ENCODE measurements at regions not wholly inside any gene's neighbourhood (a gene's known extent, or its start where the extent isn't known, plus 50 kb on each side); places are given as distances from the start of the nearest gene placed in this dataset.

DNA sequence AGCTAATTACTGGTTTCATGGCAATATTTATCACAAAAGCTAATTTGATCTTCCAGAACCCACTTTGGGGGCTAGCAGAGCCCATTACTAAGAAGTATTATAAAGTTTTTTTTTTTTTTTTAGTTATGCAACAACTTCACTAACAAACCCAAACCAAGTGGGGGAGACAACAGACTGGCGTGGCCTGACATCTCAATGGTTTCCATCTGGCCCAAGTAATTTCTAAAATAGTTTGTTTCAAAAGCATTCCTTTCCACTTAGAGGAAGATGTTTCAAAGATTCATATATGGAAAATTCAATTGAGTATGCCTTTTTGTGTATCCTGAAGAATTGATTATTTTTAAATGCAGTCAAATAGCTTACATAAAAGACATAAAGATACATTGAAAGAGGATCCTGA, 367.1 kb downstream of the HRH4 start:
- no peak for DNase-seq (ENCODE audit: low read depth)
- no peak for TF ChIP-seq CTCF (conservative IDR thresholded peaks at IDR 0.05; ENCODE audit: low read depth, low read length)
- H3K4me3 ChIP-seq (ENCODE audit: low read length), result no peak overlapping the region

DNA sequence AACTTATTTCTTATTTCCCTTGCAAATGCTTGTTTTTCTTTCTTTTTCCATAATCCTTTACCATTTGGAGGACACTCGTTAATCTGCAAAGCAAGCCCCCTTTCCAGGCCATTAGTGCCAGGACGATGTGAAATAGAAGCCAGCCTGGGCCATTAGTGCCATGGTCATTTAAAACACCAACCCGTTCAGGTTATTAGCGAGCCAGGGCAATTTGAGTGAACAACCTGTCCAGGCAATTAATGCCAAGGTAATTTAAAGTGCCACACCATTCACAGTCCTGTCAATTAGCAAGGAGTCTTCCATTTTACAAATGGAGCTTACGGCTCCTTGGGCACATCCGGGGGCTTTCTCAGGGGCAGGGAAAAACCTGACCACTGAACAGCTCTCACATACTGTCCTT, 370.6 kb downstream of the HRH4 start:
- no peak for DNase-seq (ENCODE audit: low read depth)
- H3K4me3 ChIP-seq (ENCODE audit: low read length), result no peak overlapping the region
- no peak for TF ChIP-seq CTCF (conservative IDR thresholded peaks at IDR 0.05; ENCODE audit: low read depth, low read length)

DNA sequence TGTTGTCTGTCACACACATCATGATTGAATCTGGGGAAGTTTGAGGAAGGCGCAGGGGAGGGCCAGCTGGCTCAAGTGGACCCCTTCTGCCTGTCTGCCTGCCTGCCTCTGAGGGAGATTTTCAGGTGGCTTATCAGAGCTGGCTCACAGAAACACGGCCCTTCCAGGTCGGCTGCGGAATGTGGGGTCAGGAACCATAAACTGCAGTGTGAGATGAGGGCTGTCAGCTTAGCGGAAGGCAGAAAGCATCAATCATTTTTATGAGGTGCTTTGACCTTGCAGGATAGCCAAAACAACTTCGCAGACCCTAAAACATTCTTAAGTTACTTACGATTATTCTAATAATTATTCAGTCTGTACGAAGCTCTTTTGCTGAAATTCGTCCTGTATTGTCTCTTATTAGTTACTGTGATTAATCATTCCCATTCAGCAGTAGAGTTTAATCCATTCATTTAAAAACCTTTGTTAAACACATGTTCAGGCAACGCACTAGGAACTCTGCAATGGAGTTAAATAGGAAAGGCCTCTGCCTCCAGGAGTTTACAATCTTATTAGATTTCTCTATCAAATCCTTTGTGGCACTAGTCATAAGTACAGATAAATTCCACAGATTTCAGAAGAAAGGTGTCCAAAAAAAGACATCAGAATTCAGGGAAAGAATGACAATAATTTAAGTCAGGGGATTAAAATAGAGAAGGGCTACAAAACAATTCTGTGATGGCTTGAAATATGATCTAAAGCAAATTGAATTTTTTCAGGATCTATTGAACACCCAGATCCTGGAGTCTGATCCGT, 371.6 kb downstream of the HRH4 start:
- no peak for TF ChIP-seq CTCF (conservative IDR thresholded peaks at IDR 0.05; ENCODE audit: low read depth, low read length)
- DNase-seq (ENCODE audit: low read depth), result no peak
- H3K4me3 ChIP-seq (ENCODE audit: low read length), result no peak overlapping the region

GRCh38 chr18:24835751-24836150, 375.3 kb downstream of the HRH4 start:
- TF ChIP-seq CTCF (conservative IDR thresholded peaks at IDR 0.05; ENCODE audit: low read depth, low read length), result no peak
- DNase-seq (ENCODE audit: low read depth), result no peak
- no peak overlapping the region for H3K4me3 ChIP-seq (ENCODE audit: low read length)

GRCh38 chr18:24837066-24837465, 376.6 kb downstream of the HRH4 start:
- DNase-seq (ENCODE audit: low read depth), result peak; percentile 95
- TF ChIP-seq CTCF (conservative IDR thresholded peaks at IDR 0.05; ENCODE audit: low read depth, low read length), result no peak
- no peak overlapping the region for H3K4me3 ChIP-seq (ENCODE audit: low read length)

- no peak for TF ChIP-seq CTCF (conservative IDR thresholded peaks at IDR 0.05; ENCODE audit: low read depth, low read length)
Observed at GRCh38 chr18:24840051-24840450, 379.6 kb downstream of the HRH4 start.

GRCh38 chr18:24840640-24841039, 380.2 kb downstream of the HRH4 start:
- no peak for TF ChIP-seq CTCF (conservative IDR thresholded peaks at IDR 0.05; ENCODE audit: low read depth, low read length)
- H3K4me3 ChIP-seq (ENCODE audit: low read length), result no peak overlapping the region
- no peak for DNase-seq (ENCODE audit: low read depth)

More at GRCh38 chr18:24840051-24840450, 379.6 kb downstream of the HRH4 start:
- no peak overlapping the region for H3K4me3 ChIP-seq (ENCODE audit: low read length)
- DNase-seq (ENCODE audit: low read depth), result no peak

Measured in retinal pigment epithelial cell (primary cell).